Eye (tissue), 1 donor: ENCODE measurements at regions not wholly inside any gene's neighbourhood (a gene's known extent, or its start where the extent isn't known, plus 50 kb on each side); places are given as distances from the start of the nearest gene placed in this dataset.
"Not testable (repeated sequence)": the region's sequence is repeated elsewhere in the genome, so short reads cannot be mapped to it uniquely, and the experiment has no call there.

Experiments
- DNase-seq: peaks from one replicate; pipeline ENCODE4 v3.0.0-alpha.2; 2015

- no peak for DNase-seq
Observed at GRCh38 chr11:69220561-69221051, 64.9 kb downstream of the SMIM38 start.

- DNase-seq: no peak
Observed at GRCh38 chr11:69221086-69221485, 65.4 kb downstream of the SMIM38 start.

GRCh38 chr11:69221636-69222035, 65.9 kb downstream of the SMIM38 start:
- not testable (repeated sequence) for DNase-seq

DNA sequence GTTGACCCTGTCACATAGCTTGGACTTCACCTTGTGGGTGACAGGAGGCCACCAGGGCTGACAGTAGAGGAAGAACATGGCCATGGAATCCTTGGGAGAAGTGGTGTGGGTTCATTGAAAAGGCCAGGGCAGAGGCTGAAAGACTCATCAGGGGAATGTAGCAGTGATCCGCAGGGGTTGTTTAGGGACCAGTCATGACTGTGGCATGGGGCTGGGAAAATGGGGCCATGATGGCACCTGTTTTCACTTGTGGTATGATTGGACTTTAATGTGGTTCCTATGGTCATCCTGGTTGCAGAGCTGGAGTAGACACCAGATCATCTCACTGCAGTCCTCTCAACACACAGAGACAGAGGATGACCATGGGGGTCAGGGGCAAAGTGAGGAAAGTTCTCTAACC, 66.7 kb upstream of the MYEOV start:
- no peak for DNase-seq

- no peak for DNase-seq
Observed at GRCh38 chr11:69229511-69229910, 64.4 kb upstream of the MYEOV start.

GRCh38 chr11:69230856-69231425, 63.0 kb upstream of the MYEOV start:
- no peak for DNase-seq

DNA sequence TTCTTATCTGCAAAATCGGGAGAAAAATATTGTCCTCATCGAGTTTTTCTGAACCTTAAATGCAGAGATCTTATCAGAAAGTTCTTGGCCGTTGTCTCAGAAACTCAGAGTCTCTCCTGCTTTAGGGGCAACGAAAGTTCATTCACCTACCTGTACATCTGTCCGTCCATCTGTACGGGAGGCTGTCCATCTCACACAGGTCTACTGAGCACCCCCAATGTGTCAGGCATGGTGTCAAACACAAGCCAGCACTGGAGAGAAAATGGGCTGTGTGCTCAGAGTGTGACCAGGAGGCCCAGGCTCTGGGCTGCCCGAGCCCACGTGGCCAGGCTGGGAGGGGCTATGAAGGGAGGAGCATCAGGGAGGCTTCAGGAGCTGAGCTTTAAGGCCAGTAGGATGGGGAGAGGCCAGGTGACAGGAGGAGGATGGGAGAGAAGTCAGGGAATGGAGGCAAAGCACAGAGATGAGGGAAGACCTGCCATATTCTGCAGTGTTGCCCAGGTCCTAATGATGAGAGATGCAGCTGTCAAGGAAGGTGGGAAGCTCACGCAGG, 62.4 kb upstream of the MYEOV start:
- DNase-seq: no peak

DNA sequence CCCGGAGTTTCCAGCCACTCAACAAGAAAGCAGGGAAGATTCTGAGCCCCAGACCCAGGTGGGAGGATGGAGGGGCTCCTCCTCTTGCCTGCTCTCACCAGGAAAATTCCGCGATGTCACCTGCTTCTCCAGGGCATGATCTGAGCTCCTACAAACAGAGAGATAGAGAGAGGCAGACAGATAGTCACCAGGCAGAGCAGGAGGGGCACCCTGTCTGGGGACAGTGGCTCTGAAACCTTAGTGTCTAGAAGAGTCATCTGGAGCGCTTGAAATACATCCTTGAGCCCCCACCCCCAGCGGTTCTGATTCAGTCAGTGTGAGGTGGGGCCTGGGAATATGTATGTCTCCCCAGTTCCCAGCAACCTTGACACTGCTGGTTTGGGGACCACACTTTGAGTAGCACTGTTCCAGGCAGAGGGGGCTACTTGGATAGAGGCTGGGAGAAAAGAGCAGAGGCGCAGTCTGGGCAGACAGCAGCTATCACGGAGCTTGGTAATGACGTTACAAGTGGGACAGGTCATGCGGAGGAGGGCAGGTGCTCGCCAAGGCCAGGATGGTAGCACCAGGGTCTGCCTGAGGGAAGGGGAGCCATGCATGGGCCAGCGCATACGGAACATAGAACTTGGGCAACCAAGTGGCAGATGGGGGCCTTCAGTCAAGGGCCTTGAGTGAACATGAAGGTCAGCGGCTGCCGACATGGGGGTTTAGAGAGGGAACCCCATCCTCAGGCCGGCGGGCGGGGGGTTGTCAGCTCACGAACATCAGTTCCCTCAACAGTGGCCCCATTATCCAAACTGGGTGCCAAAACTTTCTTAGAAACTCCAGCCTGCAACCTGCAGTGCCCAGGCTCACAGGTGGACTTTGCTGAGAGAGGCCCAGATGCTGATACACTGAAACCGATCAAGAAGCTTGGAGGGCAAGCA, 60.9 kb upstream of the MYEOV start:
- DNase-seq: no peak

- DNase-seq: no peak
Observed at GRCh38 chr11:69233744-69234570, 60.0 kb upstream of the MYEOV start.

DNA sequence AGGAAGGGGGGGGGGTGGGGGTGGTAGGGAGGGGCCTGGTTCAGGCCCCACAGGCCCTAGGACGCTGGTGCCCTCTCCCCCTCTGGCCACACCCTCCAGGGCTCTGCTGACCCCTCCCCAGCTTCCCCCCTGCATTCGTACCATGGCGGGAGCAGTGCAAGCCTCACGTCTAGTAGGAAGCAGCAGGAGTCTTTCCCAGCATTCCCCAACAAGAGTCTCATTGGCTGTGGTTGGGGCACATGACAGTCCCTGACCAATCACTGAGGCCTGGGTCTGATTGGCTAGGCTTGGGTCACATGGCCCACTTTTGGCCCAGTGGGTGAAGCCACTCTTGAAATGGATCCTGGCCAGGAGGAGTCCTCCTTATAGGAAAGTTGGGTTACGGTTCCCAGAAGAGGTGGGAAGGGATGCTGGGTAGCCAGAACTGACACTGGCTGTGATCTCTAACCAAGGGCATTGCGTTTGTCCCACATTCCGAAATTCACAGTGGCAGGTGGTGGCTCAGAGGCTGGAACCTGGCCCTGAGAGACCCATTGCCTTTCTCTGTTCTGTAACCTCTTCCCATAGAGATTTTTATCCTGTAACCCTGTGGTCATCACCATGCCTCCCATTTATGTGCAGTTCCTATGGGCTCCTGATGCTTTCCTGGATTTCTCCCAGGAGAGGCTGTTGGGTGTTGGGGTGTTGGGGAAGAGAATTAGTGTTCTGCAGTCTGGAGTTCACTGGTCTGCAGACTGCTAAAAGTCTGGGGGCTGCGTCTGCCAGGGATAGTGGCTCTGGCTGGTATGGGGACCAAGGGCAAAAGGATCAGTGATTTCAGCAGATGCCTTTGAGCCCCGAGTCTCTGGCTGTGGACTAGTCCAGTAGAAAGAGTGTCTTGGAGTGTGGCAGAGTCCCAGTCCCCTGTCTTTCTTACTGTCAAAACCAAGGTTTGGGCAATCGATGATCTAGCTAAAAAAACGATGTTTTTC, 58.9 kb upstream of the MYEOV start:
- DNase-seq: no peak

- no peak for DNase-seq
Observed at GRCh38 chr11:69238573-69239351, 55.2 kb upstream of the MYEOV start.

DNA sequence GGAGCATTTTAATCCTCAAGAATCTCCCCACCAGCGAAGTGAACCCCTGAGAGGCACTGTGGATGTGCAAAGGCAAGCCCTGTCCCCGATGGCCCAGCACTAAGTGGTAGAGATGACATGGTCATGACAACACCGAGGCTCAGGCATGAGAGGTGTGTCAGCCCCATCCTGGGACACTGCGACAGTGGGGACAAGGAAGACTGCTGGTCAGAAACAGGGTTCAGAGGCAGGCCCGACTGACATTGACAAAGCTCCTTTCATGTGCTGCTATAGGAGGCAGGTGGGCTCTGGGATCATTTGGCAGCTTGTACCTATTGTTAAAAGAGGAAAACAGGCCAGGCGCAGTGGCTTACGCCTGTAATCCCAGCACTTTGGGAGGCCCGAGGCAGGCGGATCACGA, 54.3 kb upstream of the MYEOV start:
- DNase-seq: no peak

GRCh38 chr11:69240332-69241074, 53.5 kb upstream of the MYEOV start:
- DNase-seq: no peak

DNA sequence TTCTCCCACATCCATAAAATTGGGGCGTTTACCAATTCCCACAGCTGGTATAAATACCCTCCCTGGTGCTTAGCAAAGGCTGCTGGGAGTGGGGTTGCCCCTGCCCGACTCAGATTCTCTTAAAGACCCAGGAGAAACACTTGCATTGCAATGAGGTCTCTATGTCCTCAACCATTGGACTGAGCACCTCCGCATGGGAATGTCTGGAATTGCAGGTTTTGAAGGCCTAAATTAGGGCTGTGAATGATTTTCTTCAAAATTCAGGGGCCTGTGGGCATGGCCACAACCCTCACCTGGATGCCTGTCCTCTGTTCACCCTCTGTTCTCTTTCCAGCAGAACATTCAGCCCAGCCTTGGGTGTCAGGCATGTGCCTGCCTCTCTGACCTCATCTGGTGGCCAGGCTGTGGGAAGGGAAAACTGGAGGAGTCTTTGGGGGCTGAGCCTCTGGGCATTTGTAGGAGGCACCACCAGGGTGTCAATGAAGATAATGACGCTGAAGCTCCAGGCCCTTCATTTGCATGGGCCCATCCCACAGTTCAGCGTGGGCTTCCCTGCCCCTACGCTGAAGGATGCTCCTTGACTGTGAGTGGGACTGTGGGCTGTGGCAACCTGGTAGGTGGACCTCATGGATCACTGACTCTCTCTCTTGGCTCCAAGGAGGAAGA, 52.7 kb upstream of the MYEOV start:
- DNase-seq: no peak

- peak; percentile 24 for DNase-seq
Observed at GRCh38 chr11:69241844-69242243, 52.1 kb upstream of the MYEOV start.

DNA sequence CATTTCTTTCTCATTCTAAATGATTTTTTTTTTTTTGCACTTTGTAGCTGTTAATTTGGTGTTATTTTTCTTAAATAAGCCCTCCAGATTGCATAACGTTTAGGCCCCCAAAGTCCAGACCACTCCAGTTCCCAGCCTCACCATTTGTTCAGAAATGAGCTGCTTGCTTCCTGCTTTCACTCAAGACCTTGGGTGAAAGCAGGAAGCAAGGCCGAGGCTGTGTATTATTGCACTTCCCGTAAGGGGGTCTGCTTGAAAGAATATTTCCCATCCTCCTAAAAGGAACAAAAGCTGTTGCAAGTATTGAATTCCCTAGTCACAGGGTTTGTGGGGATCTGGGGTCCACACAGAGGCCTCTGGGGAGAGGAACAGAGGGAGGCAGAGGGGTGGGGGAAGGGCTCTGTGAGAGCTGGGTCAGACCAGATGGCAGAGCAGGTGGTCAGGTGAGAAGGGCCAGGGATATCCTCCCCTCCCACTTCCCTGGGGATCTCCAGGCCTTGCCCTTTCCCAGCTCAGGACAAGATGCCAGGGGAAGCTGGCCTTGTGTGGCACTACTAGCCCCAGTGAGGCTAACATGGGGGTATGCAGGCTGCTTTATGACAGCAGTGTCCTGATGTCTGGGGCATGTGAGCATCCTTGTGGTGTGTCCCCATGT, 51.6 kb upstream of the MYEOV start:
- DNase-seq: peak; percentile 43

- no peak for DNase-seq
Observed at GRCh38 chr11:69243496-69244200, 50.3 kb upstream of the MYEOV start.
